ENCODE measurements at regions not wholly inside any gene's neighbourhood (a gene's known extent, or its start where the extent isn't known, plus 50 kb on each side); places are given as distances from the start of the nearest gene placed in this dataset.

GRCh38 chr1:143698016-143698415 is 273.8 kb downstream of the FAM72C start (continued):
- TF ChIP-seq ZNF600 (tag by site-specific recombination; IDR thresholded peaks at IDR 0.05) (0 out of 2 replicates have a peak, but pooled peaks have one; percentile 14), ZBTB1 (tag by site-specific recombination; IDR thresholded peaks at IDR 0.05) (no peak), ZFP37 (tag by site-specific recombination; IDR thresholded peaks at IDR 0.05) (0 out of 2 replicates have a peak, but pooled peaks have one; percentile 21), KLF1 (tag by site-specific recombination; IDR thresholded peaks at IDR 0.05) (peak; percentile 34; the same call in 1 of the 2 replicates), ZNF654 (tag by site-specific recombination; IDR thresholded peaks at IDR 0.05; ENCODE audit: low read depth) (peak; percentile 71), ZNF366 (tag by site-specific recombination; conservative IDR thresholded peaks at IDR 0.05) (no peak), ZNF10 (tag by site-specific recombination; IDR thresholded peaks at IDR 0.05) (no peak), ZNF776 (tag by site-specific recombination; IDR thresholded peaks at IDR 0.05; ENCODE audit: borderline replicate concordance) (no peak), GLIS1 (tag by site-specific recombination; IDR thresholded peaks at IDR 0.05) (peak; percentile 75), WT1 (tag by site-specific recombination; IDR thresholded peaks at IDR 0.05) (no peak), ZNF560 (tag by site-specific recombination; IDR thresholded peaks at IDR 0.05; ENCODE audit: borderline replicate concordance) (no peak), RBAK (tag by site-specific recombination; IDR thresholded peaks at IDR 0.05) (no peak), ZNF658 (tag by site-specific recombination; IDR thresholded peaks at IDR 0.05) (no peak), KLF9 (tag by site-specific recombination; IDR thresholded peaks at IDR 0.05; ENCODE audit: low read depth) (peak; percentile 54; the same call in 1 of the 2 replicates), ZNF266 (tag by site-specific recombination; IDR thresholded peaks at IDR 0.05; ENCODE audit: low read depth) (no peak), ZXDB (tag by site-specific recombination; IDR thresholded peaks at IDR 0.05) (no peak), GFI1B (tag by site-specific recombination; IDR thresholded peaks at IDR 0.05) (no peak), ZNF777 (tag by site-specific recombination; IDR thresholded peaks at IDR 0.05; ENCODE audit: borderline replicate concordance) (no peak), SCRT2 (tag by site-specific recombination; IDR thresholded peaks at IDR 0.05) (no peak), ZNF791 (tag by site-specific recombination; IDR thresholded peaks at IDR 0.05) (no peak), ZNF623 (tag by site-specific recombination; IDR thresholded peaks at IDR 0.05) (no peak), ZSCAN18 (tag by site-specific recombination; IDR thresholded peaks at IDR 0.05) (no peak), ZNF239 (tag by site-specific recombination; IDR thresholded peaks at IDR 0.05) (no peak), ZNF202 (tag by site-specific recombination; IDR thresholded peaks at IDR 0.05; ENCODE audit: borderline replicate concordance) (no peak), ZSCAN23 (tag by site-specific recombination; IDR thresholded peaks at IDR 0.05) (no peak), ZEB2 (tag by site-specific recombination; IDR thresholded peaks at IDR 0.05) (peak; percentile 49; the same call in 1 of the 2 replicates), ZSCAN5A (tag by site-specific recombination; IDR thresholded peaks at IDR 0.05) (no peak), ZNF423 (tag by site-specific recombination; IDR thresholded peaks at IDR 0.05) (no peak), ZBTB20 (tag by site-specific recombination; IDR thresholded peaks at IDR 0.05) (no peak), OVOL3 (tag by site-specific recombination; IDR thresholded peaks at IDR 0.05) (no peak), TRIM28 (IDR thresholded peaks at IDR 0.05; ENCODE audit: borderline replicate concordance, low read length) (no peak), ZNF335 (tag by site-specific recombination; conservative IDR thresholded peaks at IDR 0.05) (0 out of 2 replicates have a peak, but pooled peaks have one; percentile 16), OSR2 (tag by site-specific recombination; IDR thresholded peaks at IDR 0.05) (no peak)
- TF ChIP-seq, protein P1, sequence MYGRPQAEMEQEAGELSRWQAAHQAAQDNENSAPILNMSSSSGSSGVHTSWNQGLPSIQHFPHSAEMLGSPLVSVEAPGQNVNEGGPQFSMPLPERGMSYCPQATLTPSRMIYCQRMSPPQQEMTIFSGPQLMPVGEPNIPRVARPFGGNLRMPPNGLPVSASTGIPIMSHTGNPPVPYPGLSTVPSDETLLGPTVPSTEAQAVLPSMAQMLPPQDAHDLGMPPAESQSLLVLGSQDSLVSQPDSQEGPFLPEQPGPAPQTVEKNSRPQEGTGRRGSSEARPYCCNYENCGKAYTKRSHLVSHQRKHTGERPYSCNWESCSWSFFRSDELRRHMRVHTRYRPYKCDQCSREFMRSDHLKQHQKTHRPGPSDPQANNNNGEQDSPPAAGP (tag by site-specific recombination; IDR thresholded peaks at IDR 0.05): no peak
- TF ChIP-seq, protein P2, sequence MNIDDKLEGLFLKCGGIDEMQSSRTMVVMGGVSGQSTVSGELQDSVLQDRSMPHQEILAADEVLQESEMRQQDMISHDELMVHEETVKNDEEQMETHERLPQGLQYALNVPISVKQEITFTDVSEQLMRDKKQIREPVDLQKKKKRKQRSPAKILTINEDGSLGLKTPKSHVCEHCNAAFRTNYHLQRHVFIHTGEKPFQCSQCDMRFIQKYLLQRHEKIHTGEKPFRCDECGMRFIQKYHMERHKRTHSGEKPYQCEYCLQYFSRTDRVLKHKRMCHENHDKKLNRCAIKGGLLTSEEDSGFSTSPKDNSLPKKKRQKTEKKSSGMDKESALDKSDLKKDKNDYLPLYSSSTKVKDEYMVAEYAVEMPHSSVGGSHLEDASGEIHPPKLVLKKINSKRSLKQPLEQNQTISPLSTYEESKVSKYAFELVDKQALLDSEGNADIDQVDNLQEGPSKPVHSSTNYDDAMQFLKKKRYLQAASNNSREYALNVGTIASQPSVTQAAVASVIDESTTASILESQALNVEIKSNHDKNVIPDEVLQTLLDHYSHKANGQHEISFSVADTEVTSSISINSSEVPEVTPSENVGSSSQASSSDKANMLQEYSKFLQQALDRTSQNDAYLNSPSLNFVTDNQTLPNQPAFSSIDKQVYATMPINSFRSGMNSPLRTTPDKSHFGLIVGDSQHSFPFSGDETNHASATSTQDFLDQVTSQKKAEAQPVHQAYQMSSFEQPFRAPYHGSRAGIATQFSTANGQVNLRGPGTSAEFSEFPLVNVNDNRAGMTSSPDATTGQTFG (tag by site-specific recombination; IDR thresholded peaks at IDR 0.05; ENCODE audit: borderline replicate concordance): no peak
- TF ChIP-seq, protein P3, sequence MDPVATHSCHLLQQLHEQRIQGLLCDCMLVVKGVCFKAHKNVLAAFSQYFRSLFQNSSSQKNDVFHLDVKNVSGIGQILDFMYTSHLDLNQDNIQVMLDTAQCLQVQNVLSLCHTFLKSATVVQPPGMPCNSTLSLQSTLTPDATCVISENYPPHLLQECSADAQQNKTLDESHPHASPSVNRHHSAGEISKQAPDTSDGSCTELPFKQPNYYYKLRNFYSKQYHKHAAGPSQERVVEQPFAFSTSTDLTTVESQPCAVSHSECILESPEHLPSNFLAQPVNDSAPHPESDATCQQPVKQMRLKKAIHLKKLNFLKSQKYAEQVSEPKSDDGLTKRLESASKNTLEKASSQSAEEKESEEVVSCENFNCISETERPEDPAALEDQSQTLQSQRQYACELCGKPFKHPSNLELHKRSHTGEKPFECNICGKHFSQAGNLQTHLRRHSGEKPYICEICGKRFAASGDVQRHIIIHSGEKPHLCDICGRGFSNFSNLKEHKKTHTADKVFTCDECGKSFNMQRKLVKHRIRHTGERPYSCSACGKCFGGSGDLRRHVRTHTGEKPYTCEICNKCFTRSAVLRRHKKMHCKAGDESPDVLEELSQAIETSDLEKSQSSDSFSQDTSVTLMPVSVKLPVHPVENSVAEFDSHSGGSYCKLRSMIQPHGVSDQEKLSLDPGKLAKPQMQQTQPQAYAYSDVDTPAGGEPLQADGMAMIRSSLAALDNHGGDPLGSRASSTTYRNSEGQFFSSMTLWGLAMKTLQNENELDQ (tag by site-specific recombination; IDR thresholded peaks at IDR 0.05; ENCODE audit: low read depth): no peak
